GM19395 (cell line): ENCODE measurements at regions not wholly inside any gene's neighbourhood (a gene's known extent, or its start where the extent isn't known, plus 50 kb on each side); places are given as distances from the start of the nearest gene placed in this dataset.

ENCODE experiments used
- ATAC-seq: cut with Tn5 transposase; IDR thresholded peaks from one replicate; pipeline ENCODE4 v1.9.1; 2021; ENCODE audit warnings: mild to moderate bottlenecking, moderate library complexity; ENCODE audit not compliant: unreplicated experiment

- ATAC-seq, result no peak
These were observed 157.6 kb upstream of the TMTC2 start for GRCh38 chr12:82529101-82529500.

DNA sequence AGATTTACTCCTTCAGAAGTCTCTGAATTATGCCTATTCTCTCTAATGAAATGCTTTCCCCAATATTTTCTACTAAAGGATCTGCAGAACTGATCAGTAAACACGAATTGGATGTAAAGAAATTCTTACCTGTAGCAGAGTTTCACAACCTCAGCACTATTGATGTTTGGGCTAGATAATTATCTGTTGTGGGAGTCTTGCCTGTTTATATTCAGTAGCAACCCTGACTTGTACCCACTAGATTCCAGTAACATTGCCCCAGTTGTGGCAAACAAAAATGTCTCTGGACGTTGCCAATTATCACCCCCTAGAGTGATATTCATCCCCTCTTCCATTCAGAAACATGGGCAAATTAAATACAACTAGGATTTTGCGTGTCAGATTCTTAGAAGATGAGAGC is 156.8 kb upstream of the TMTC2 start:
- no peak for ATAC-seq

- no peak for ATAC-seq
These were observed 156.3 kb upstream of the TMTC2 start for GRCh38 chr12:82530394-82530793.

DNA sequence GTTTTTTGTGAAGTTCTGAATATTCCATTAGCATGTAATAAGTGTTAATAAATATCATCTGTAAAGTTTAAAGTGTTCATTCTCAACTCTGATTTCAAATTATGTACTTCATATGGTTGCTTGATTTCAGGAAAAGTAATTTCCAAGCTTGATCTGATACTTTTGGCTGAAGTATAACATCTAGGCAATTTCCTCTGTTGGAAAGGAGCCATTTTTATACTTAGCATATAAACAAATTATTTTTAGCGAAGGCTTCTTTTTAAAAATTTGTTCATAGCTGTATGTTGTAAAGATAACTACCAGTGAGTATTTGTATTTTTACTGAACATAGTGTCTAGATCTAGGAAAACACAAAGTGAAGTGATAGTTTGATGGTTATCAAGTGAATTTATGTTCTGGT is 153.4 kb upstream of the TMTC2 start:
- no peak for ATAC-seq

- no peak for ATAC-seq
These were observed 149.3 kb upstream of the TMTC2 start for GRCh38 chr12:82537436-82537835.

DNA sequence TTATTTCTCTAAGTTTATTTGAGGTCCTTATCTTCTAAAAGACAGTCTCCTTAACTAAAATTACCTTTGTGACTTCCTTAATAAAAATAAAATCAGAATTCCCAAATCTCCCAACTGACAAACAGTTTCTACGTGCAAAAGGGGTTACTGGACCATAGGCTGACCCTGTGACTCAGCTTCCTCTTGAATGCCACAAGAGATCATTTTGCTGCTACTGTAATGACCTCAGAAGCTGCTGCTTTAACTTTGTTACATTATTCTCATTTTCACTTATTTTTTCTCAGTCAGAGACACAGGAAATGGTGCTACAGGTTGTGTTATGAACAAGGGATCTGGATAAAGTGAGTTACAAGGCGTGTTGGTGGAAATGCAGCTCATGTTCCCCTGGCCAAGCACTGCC is 132.2 kb upstream of the TMTC2 start:
- ATAC-seq, result peak; percentile 94

DNA sequence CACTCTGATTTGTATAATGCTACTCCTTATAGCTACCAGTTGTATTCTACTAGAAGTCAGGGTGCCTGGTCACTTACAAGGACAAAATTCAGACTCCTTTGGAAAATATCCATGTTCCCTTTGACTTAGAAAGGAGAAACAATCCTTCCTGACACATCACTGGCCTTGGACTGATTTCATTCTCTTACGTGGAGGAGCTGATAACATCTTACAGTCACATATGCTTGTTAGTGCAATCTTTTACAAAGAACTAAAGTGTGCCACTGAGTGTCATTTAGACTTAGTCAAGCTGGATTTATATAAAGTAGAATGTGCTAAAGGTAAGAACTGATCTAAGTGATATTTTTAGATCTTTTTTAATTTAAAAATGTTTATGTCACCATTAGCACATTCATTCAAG is 131.0 kb upstream of the TMTC2 start:
- ATAC-seq, result no peak

- ATAC-seq, result no peak
These were observed 120.7 kb upstream of the TMTC2 start for GRCh38 chr12:82565966-82566365.

GRCh38 chr12:82567688-82568087 is 119.0 kb upstream of the TMTC2 start:
- no peak for ATAC-seq

DNA sequence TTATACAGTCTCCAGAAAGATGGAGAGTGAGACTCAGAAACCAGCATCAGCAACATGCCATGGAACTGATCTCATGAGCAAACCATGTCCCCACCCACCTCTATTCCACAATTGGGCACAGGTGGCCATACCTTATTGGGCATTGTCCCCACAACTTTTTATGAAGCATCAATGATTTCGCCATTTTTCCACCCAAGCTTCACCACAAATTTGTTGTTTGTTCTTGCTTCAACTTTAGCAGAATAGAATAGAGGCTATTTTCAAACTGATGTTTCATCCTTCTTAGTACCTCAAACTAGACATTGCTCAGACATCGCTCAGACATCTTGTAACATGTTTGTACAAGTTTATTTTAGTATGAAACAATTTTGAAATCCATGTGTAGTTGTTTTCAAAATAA is 112.5 kb upstream of the TMTC2 start:
- no peak for ATAC-seq

DNA sequence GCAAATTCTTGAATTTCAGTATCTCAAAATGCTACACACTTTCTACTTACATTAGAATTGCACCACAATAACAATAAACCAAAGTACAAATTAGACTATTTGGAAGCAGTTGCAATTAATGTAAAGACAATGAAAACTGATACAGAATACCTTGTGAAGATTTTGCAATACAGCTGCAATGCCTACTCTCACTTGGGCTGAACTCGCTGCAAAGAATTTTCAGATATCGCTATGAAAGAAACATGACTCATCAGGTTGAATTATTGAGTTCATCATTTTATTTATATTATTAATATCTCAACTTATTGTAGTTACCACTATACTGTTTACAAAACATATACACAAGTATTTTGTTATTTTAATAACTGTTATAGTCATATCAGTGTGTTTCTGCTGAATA is 108.0 kb upstream of the TMTC2 start:
- no peak for ATAC-seq

DNA sequence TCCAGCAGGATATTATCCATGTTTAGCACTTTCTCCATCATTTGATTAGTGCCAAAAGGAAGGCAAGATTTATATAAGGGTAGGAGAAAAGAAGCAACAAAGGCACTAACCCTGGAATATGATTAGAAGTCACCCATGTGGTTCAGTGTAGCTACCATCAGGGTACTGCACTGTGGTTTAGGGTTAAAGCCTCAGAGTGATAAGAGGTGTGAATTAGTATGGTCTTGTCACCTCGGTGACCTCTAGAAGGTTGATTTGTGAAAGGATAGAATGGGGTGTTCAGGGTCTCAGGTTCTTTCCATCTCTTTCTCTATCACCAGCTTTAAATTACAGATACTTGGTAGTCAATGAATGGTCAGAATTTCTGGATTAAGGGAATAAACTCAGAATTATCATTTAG is 103.0 kb upstream of the TMTC2 start:
- no peak for ATAC-seq

DNA sequence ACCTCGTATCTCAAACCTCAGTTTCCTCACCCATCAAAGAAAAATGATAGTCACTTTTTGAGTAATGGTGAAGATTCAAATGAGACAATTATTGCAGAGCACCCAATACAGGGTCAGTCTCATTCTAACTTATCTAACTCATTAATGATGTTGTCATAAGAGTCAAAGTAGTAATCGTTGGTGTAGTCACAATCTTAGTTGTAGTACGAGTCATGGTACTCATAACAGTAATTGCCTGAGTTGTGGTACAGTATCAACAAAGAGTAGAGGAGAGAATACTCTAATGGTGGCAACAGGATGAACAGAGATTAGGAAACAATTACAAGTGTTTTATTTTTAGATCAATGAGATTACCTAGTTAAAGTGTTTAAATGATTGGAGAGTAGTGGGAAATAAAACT is 93.6 kb upstream of the TMTC2 start:
- ATAC-seq, result peak; percentile 66

DNA sequence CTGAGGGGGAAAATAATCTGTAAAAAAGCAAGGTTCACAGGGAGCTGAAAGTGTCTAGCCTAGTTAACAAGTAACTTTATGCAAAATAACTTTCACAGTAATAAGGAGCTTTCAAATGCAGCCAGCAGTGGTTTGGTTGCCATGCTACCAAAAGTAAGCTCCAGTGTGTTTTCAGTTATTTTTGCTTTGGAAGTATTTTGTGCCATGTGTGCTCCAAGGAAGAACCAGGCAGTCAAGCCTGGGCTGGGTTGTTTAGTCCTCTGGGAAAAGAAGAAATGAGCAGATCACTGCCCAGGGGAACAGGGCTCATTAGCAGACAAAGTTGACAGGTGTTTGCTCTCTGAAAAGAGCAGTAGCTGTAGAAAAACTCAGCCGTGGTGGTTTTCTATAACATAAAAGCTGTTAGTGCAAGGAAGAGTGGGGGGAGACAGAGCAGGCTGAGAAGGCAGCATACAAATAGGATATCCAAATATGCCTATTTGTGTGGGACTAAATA is 92.8 kb upstream of the TMTC2 start:
- peak; percentile 95 for ATAC-seq

- ATAC-seq, result no peak
These were observed 90.8 kb upstream of the TMTC2 start for GRCh38 chr12:82595941-82596340.

DNA sequence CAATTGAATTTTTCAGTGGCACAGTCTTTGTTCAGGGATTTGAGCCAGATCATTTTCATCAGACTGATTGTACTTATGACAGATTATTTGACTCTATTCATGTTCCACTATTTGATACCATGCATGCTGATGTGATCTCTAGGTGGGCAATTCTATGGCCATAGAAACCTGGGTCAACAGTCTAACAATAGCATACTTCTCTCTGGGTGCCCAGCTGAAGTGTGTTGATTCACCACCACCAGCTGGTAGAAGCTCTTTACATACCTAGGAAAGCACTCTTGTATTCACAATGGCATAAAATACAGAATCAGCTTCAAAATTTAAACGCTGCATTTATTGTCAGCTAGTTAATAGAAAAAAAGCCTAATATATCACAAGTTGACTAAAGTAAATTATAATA is 90.2 kb upstream of the TMTC2 start:
- ATAC-seq, result no peak

GRCh38 chr12:82600379-82600778 is 86.3 kb upstream of the TMTC2 start:
- no peak for ATAC-seq

GRCh38 chr12:82603647-82604046 is 83.1 kb upstream of the TMTC2 start:
- peak; percentile 51 for ATAC-seq

GRCh38 chr12:82605115-82605514 is 81.6 kb upstream of the TMTC2 start:
- peak; percentile 75 for ATAC-seq

- no peak for ATAC-seq
These were observed 78.0 kb upstream of the TMTC2 start for GRCh38 chr12:82608706-82609105.

DNA sequence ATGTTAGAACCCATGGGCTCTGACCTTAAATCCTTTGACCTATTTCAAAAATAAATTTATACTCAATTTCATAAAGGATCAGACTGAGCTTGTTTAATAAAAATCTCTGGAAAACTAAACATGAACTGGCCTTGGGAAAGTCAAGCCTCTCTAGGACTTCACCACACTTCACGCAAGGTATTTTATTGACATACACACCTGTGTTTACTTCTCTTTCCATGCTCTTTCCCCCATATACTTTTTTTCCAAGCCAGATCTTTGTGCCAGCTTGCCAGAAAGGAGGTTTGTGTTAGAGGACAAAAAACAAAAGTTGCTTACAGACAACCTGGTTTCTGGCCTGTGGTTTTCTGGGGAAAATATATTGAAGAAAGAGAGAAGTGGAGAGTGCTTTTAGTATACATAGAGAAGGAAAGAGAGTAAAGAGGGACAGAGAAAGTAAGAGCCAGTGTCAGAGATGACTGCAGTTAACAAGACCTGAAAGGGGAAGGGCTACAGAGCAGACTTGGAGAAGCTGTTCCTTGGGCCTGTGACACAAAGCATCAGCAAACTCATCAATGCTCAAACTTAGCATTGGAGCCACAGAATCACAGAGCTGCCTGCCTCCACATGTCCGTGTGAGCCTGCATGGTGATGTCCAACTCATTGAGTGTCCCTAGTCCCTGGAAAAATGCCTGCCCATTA is 77.3 kb upstream of the TMTC2 start:
- no peak for ATAC-seq

- no peak for ATAC-seq
These were observed 67.1 kb upstream of the TMTC2 start for GRCh38 chr12:82619644-82620043.

- ATAC-seq, result no peak
These were observed 65.8 kb upstream of the TMTC2 start for GRCh38 chr12:82620917-82621316.
